ENCODE measurements at regions not wholly inside any gene's neighbourhood (a gene's known extent, or its start where the extent isn't known, plus 50 kb on each side); places are given as distances from the start of the nearest gene placed in this dataset.

- Mint-ChIP-seq H3K27me3 (ENCODE audit: insufficient read depth, low read depth, poor library complexity) (no peaks in the 10 kb centered on the region), H3K27ac (no peak overlapping the region), H3K4me3 (no peak overlapping the region), H3K36me3 (ENCODE audit: low read depth) (no peaks in the 10 kb centered on the region), H3K9me3 (peaks cover 9% of the 10 kb centered on the region; the same call in 2 of the 3 replicates), H3K4me1 (no peaks in the 10 kb centered on the region)
- Histone ChIP-seq H3K4me1 (ENCODE audit: insufficient read depth) (no peaks in the 10 kb centered on the region), H3F3A (replicated peaks; ENCODE audit: low read depth) (no peaks in the 10 kb centered on the region), H2AFZ (no peak overlapping the region), H3K9me2 (ENCODE audit: insufficient read depth) (no peaks in the 10 kb centered on the region), H4K20me1 (replicated peaks; ENCODE audit: insufficient read depth) (no peaks in the 10 kb centered on the region), H3K4me3 (no peak overlapping the region), H3K4me2 (no peak overlapping the region), H3K36me3 (ENCODE audit: insufficient read depth) (no peaks in the 10 kb centered on the region), H3K79me2 (replicated peaks; ENCODE audit: insufficient read depth) (no peaks in the 10 kb centered on the region), H3K27ac (ENCODE audit: low read depth) (no peak overlapping the region), H3K27me3 (ENCODE audit: insufficient read depth) (no peaks in the 10 kb centered on the region)
- DNase-seq (ENCODE audit: low spot score) (no peak), ATAC-seq (no peak)
- TF ChIP-seq EZH2 (IDR thresholded peaks at IDR 0.05; ENCODE audit: low read depth, unreplicated experiment), result no peak
- TF ChIP-seq JUNB (IDR thresholded peaks at IDR 0.05; ENCODE audit: unreplicated experiment), result no peak
- no peak for TF ChIP-seq ZNF114 (CRISPR knock-in tag; IDR thresholded peaks at IDR 0.05)
- no peak for TF ChIP-seq POLR2AphosphoS5 (IDR thresholded peaks at IDR 0.05; ENCODE audit: low read depth)
Observed at GRCh38 chr2:53167227-53167626, 600.4 kb upstream of the CHAC2 start.

- ATAC-seq (no peak), DNase-seq (ENCODE audit: low spot score) (no peak)
- H3K9me3 Mint-ChIP-seq, result no peaks in the 10 kb centered on the region
- no peaks in the 10 kb centered on the region for H4K20me1 ChIP-seq (replicated peaks; ENCODE audit: insufficient read depth)
- H3K4me3 Mint-ChIP-seq, result no peak overlapping the region
- TF ChIP-seq ZNF331 (CRISPR knock-in tag; IDR thresholded peaks at IDR 0.05; ENCODE audit: low read depth) (no peak), EZH2 (IDR thresholded peaks at IDR 0.05; ENCODE audit: low read depth, unreplicated experiment) (no peak), EZH2phosphoT487 (IDR thresholded peaks at IDR 0.05; ENCODE audit: unreplicated experiment) (no peak), ZNF462 (CRISPR knock-in tag; IDR thresholded peaks at IDR 0.05) (no peak), NANOG (IDR thresholded peaks at IDR 0.05; ENCODE audit: borderline replicate concordance) (no peak), CREB1 (CRISPR knock-in tag; IDR thresholded peaks at IDR 0.05; ENCODE audit: low read depth) (no peak), CTCF (conservative IDR thresholded peaks at IDR 0.05; ENCODE audit: low read depth in 2 of 2) (no peak), JUNB (IDR thresholded peaks at IDR 0.05; ENCODE audit: unreplicated experiment) (no peak), ETS1 (IDR thresholded peaks at IDR 0.05) (no peak)
- H3K27ac Mint-ChIP-seq, result no peak overlapping the region
- H3K9me2 ChIP-seq (ENCODE audit: insufficient read depth), result peaks cover 5% of the 10 kb centered on the region; the same call in 1 of the 2 replicates
- no peak overlapping the region for H3K4me2 ChIP-seq
- no peaks in the 10 kb centered on the region for H3F3A ChIP-seq (replicated peaks; ENCODE audit: low read depth)
- H3K36me3 Mint-ChIP-seq (ENCODE audit: low read depth), result no peaks in the 10 kb centered on the region
- H3K4me1 Mint-ChIP-seq, result peaks cover 5% of the 10 kb centered on the region; the same call in 1 of the 3 replicates
- H3K36me3 ChIP-seq (ENCODE audit: insufficient read depth), result no peaks in the 10 kb centered on the region
- H3K4me1 ChIP-seq (ENCODE audit: insufficient read depth), result no peaks in the 10 kb centered on the region
- H2AFZ ChIP-seq, result no peak overlapping the region
- no peaks in the 10 kb centered on the region for H3K27me3 Mint-ChIP-seq (ENCODE audit: insufficient read depth, low read depth, poor library complexity)
- no peak overlapping the region for H3K27ac ChIP-seq (ENCODE audit: low read depth)
- no peaks in the 10 kb centered on the region for H3K79me2 ChIP-seq (replicated peaks; ENCODE audit: insufficient read depth)
- no peaks in the 10 kb centered on the region for H3K27me3 ChIP-seq (ENCODE audit: insufficient read depth)
- no peak overlapping the region for H3K4me3 ChIP-seq
Observed at GRCh38 chr2:53150146-53150545, 617.5 kb upstream of the CHAC2 start.

Measured in GM23338 (cell line).